Endothelial cell of umbilical vein (primary cell): ENCODE measurements at regions not wholly inside any gene's neighbourhood (a gene's known extent, or its start where the extent isn't known, plus 50 kb on each side); places are given as distances from the start of the nearest gene placed in this dataset.

Experiments used
- BruUV-seq: library from RNA; stranded (reverse); fragments of 400-500 nt; replicated peaks from 2 replicates; lab custom pipeline; 2021; lab: Mats Ljungman, UMichigan
- CTCF ChIA-PET: fragments of 300-600, 350-600 bp; sonication (Branson Sonifier 250); formaldehyde crosslinking; loops from one replicate; lab custom pipeline; 2021; ENCODE audit warnings: antibody characterized with exemption, inconsistent platforms; lab: Charles Lee
- POLR2A ChIA-PET: fragments of 300-600, 350-600 bp; sonication (Branson Sonifier 250); formaldehyde crosslinking; loops from one replicate; lab custom pipeline; 2021; ENCODE audit warnings: antibody characterized with exemption, inconsistent platforms; lab: Charles Lee
- DNase-seq: peaks from one replicate; pipeline ENCODE4 v3.0.0-alpha.2; 2011; ENCODE audit warnings: low read depth, low spot score
- FAIRE-seq: peaks from 2 replicates; lab custom pipeline; 2011; peaks lifted over from hg19 to GRCh38; lab: Jason Lieb, UNC
- H2AFZ ChIP-seq: 2 replicates; pipeline ENCODE4 v1.6.0; 2012; ENCODE audit warnings: low read depth, low read length, control low read depth, inconsistent platforms
- H3K27ac ChIP-seq: 2 replicates; pipeline ENCODE4 v1.5.1; 2011; ENCODE audit warnings: low read depth, mild to moderate bottlenecking, control low read depth, low read length, moderate library complexity; ENCODE audit not compliant: insufficient read depth
- H3K27me3 ChIP-seq, 2 experiments: 2 replicates each; pipeline versions ENCODE4 v1.6.0 to v1.6.1; 2011; ENCODE audit warnings: low read length in 2 of 2, mixed read lengths in 1 of 2; ENCODE audit not compliant: control insufficient read depth in 2 of 2, insufficient read depth in 2 of 2
- H3K36me3 ChIP-seq, 2 experiments: 2 replicates in 1 of 2; 3 replicates in 1 of 2; pipeline ENCODE4 v1.5.1; 2011; ENCODE audit warnings: low read length in 2 of 2, mild to moderate bottlenecking in 1 of 2, moderate library complexity in 1 of 2; ENCODE audit not compliant: control insufficient read depth in 2 of 2, insufficient read depth in 2 of 2; ENCODE audit errors: extremely low read depth in 1 of 2
- H3K4me1 ChIP-seq: 3 replicates; pipeline ENCODE4 v1.5.1; 2011; ENCODE audit warnings: mild to moderate bottlenecking, low read length; ENCODE audit not compliant: control insufficient read depth, insufficient read depth; ENCODE audit errors: extremely low read depth
- H3K4me2 ChIP-seq: 2 replicates; pipeline ENCODE4 v1.6.1; 2011; ENCODE audit warnings: low read length, control low read depth, mixed read lengths; ENCODE audit not compliant: insufficient read depth
- H3K4me3 ChIP-seq, 3 experiments: fragments of 200-600 bp in 1 of 3; sonication (generic), shearing (Covaris generic) in 1 of 3; replicated peaks in 1 of 3; 2 replicates each; pipeline ENCODE4 v1.5.1; 2011 to 2016; ENCODE audit warnings: control low read depth in 3 of 3, low read length in 3 of 3, mild to moderate bottlenecking in 2 of 3, inconsistent platforms in 1 of 3, low read depth in 1 of 3, moderate library complexity in 1 of 3; ENCODE audit not compliant: insufficient read depth in 1 of 3
- H3K79me2 ChIP-seq: 2 replicates; pipeline ENCODE4 v1.6.0; 2012; ENCODE audit warnings: low read length, inconsistent platforms; ENCODE audit not compliant: control insufficient read depth, insufficient read depth
- H3K9ac ChIP-seq: replicated peaks from 2 replicates; pipeline ENCODE3; 2011; ENCODE audit warnings: low read length, control low read depth; ENCODE audit not compliant: insufficient read depth; ENCODE audit errors: extremely low read depth
- H3K9me1 ChIP-seq: replicated peaks from 3 replicates; pipeline ENCODE4 v1.6.0; 2011; ENCODE audit warnings: mild to moderate bottlenecking, low read length; ENCODE audit not compliant: control insufficient read depth, insufficient read depth; ENCODE audit errors: extremely low read depth
- H3K9me3 ChIP-seq: replicated peaks from 2 replicates; pipeline ENCODE4 v1.5.1; 2012; ENCODE audit warnings: low read length, inconsistent platforms; ENCODE audit not compliant: control insufficient read depth, insufficient read depth
- H4K20me1 ChIP-seq: replicated peaks from 2 replicates; pipeline ENCODE3; 2011; ENCODE audit warnings: mild to moderate bottlenecking, low read length; ENCODE audit not compliant: control insufficient read depth, insufficient read depth; ENCODE audit errors: extremely low read depth
- CTCF ChIP-seq, 2 donors: IDR thresholded peaks; 1 replicate in 1 of 2; 2 replicates in 1 of 2; pipeline ENCODE4 v1.5.1; 2011; ENCODE audit warnings: low read length in 2 of 2, mild to moderate bottlenecking in 2 of 2, moderate library complexity in 2 of 2, control low read depth in 1 of 2, inconsistent platforms in 1 of 2, low read depth in 1 of 2; ENCODE audit not compliant: insufficient read depth in 1 of 2; ENCODE audit errors: extremely low read depth in 1 of 2
- EZH2 ChIP-seq: IDR thresholded peaks from 2 replicates; pipeline ENCODE4 v1.6.1; 2012; ENCODE audit warnings: borderline replicate concordance, low read depth, mild to moderate bottlenecking, moderate library complexity, low read length, inconsistent platforms; ENCODE audit not compliant: severe bottlenecking
- FOS ChIP-seq: IDR thresholded peaks from 2 replicates; pipeline ENCODE4 v1.6.1; 2011; ENCODE audit warnings: mild to moderate bottlenecking, low read length, moderate library complexity, borderline replicate concordance; ENCODE audit not compliant: insufficient read depth
- GATA2 ChIP-seq: IDR thresholded peaks from 2 replicates; pipeline ENCODE4 v1.7.0; 2011; ENCODE audit warnings: low read depth, mild to moderate bottlenecking, moderate library complexity, mixed read lengths, low read length; ENCODE audit not compliant: insufficient read length, insufficient read depth
- JUN ChIP-seq: IDR thresholded peaks from 2 replicates; pipeline ENCODE4 v1.6.1; 2011; ENCODE audit warnings: borderline replicate concordance, low read depth; ENCODE audit not compliant: insufficient read length, insufficient read depth
- MAX ChIP-seq: IDR thresholded peaks from 2 replicates; pipeline ENCODE4 v1.6.1; 2011; ENCODE audit not compliant: insufficient read depth, insufficient read length
- MYC ChIP-seq: IDR thresholded peaks from one replicate; pipeline ENCODE4 v1.6.1; 2011; ENCODE audit warnings: mild to moderate bottlenecking, low read depth, low read length
- POLR2A ChIP-seq: IDR thresholded peaks from 2 replicates; pipeline ENCODE4 v1.6.1; 2012; ENCODE audit warnings: low read depth, mild to moderate bottlenecking, control low read depth, low read length
- POLR2AphosphoS5 ChIP-seq: IDR thresholded peaks from 2 replicates; pipeline ENCODE4 v1.6.1; 2012; ENCODE audit warnings: low read depth, mild to moderate bottlenecking, control low read depth, low read length, moderate library complexity; ENCODE audit not compliant: insufficient read depth
- dilution Hi-C: fragments of 300-500 bp; cut with MboI; formaldehyde crosslinking; loops from one replicate; pipeline ENCODE4 v1.15.0; 2019; ENCODE audit warnings: low sequenced_read_pairs; ENCODE audit not compliant: extremely low pct_ligation_motif_present
- intact Hi-C: fragments of 100-400 bp; cut with micrococcal nuclease; formaldehyde crosslinking; loops from one replicate; pipeline ENCODE4 v1.10.0; 2022

- no peaks in the 10 kb centered on the region for H3K27me3 ChIP-seq
- no peaks in the 10 kb centered on the region for H4K20me1 ChIP-seq
- intact Hi-C loops, result no loop called here
- DNase-seq (no peak), FAIRE-seq (no peak)
- H3K27ac ChIP-seq, result no peak overlapping the region
- no peak overlapping the region for H2AFZ ChIP-seq
- no peaks in the 10 kb centered on the region for H3K79me2 ChIP-seq
- BruUV-seq, result no TSS peak
- H3K4me2 ChIP-seq, result no peak overlapping the region
- ChIA-PET CTCF (no interaction called here), POLR2A (no interaction called here)
- H3K4me3 ChIP-seq, result no peak overlapping the region
- H3K9ac ChIP-seq, result no peak overlapping the region
- H3K9me3 ChIP-seq, result no peaks in the 10 kb centered on the region
- no peaks in the 10 kb centered on the region for H3K9me1 ChIP-seq
- no peaks in the 10 kb centered on the region for H3K36me3 ChIP-seq
- H3K4me1 ChIP-seq, result no peaks in the 10 kb centered on the region
- no peak for TF ChIP-seq POLR2A
- TF ChIP-seq POLR2AphosphoS5, result no peak
- no peak for TF ChIP-seq EZH2
- no peak for TF ChIP-seq MYC
- dilution Hi-C loops, result no loop called here
Observed at GRCh38 chr10:65720901-65721300, 1204.9 kb upstream of the LRRTM3 start.

- Histone ChIP-seq H3K27me3 (no peaks in the 10 kb centered on the region), H3K36me3 (no peaks in the 10 kb centered on the region), H3K4me3 (no peak overlapping the region), H3K4me1 (no peaks in the 10 kb centered on the region), H3K9me1 (no peaks in the 10 kb centered on the region), H2AFZ (no peak overlapping the region), H3K27ac (no peak overlapping the region), H3K79me2 (no peaks in the 10 kb centered on the region), H3K9ac (no peak overlapping the region), H3K4me2 (no peak overlapping the region), H3K9me3 (no peaks in the 10 kb centered on the region), H4K20me1 (no peaks in the 10 kb centered on the region)
- FAIRE-seq (no peak), DNase-seq (no peak)
- POLR2A ChIA-PET, result no interaction called here
- TF ChIP-seq POLR2AphosphoS5 (no peak), MYC (no peak), FOS (no peak), GATA2 (no peak), POLR2A (no peak), MAX (no peak), EZH2 (no peak), CTCF (IDR thresholded peaks at IDR 0.05; ENCODE audit: extremely low read depth in 1 of 2, insufficient read depth in 1 of 2, low read depth in 1 of 2, low read length in 2 of 2) (no peak), JUN (no peak)
- BruUV-seq, result no TSS peak
- intact Hi-C loops, result no loop called here
- dilution Hi-C loops, result no loop called here
- CTCF ChIA-PET, result no interaction called here
Observed at GRCh38 chr10:65723525-65723924, 1202.3 kb upstream of the LRRTM3 start.
